8988T (cell line): ENCODE measurements at regions not wholly inside any gene's neighbourhood (a gene's known extent, or its start where the extent isn't known, plus 50 kb on each side); places are given as distances from the start of the nearest gene placed in this dataset.
"Not testable (repeated sequence)": the region's sequence is repeated elsewhere in the genome, so short reads cannot be mapped to it uniquely, and the experiment has no call there.

Experiments
- DNase-seq: peaks from one replicate; pipeline ENCODE4 v3.0.0; 2011

- no peak for DNase-seq
Measured at GRCh38 chr16:65697521-65697920, 575.7 kb upstream of the CDH11 start.

DNA sequence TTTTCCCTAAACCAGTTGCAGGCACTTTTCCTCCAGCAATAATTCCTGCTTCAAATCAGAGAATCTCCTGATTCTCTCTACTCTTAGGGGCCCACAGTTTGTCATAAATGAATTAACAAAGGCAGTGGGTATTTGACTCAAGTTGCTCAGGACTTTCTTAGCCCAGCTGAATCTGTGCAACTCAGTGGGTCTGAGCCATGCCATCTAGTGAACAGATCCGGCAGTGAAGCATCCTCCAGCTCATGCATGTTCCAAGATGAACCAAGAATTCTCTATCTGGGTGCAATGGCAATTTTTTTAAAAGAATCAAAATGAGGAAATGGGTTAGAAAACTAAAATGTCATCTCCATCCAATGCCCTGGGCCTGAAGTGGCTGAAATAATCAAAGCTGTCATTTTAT is 575.2 kb upstream of the CDH11 start:
- DNase-seq = no peak

DNA sequence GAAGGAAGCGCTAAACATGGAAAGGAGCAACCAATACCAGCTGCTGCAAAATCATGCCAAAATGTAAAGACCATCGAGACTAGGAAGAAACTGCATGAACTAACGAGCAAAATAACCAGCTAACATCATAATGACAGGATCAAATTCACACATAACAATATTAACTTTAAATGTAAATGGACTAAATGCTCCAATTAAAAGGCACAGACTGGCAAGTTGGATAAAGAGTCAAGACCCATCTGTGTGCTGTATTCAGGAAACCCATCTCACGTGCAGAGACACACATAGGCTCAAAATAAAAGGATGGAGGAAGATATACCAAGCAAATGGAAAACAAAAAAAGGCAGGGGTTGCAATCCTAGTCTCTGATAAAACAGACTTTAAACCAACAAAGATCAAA is 570.0 kb upstream of the CDH11 start:
- DNase-seq = not testable (repeated sequence)

GRCh38 chr16:65689726-65690125 is 567.9 kb upstream of the CDH11 start:
- no peak for DNase-seq

GRCh38 chr16:65688301-65688700 is 566.4 kb upstream of the CDH11 start:
- no peak for DNase-seq

DNA sequence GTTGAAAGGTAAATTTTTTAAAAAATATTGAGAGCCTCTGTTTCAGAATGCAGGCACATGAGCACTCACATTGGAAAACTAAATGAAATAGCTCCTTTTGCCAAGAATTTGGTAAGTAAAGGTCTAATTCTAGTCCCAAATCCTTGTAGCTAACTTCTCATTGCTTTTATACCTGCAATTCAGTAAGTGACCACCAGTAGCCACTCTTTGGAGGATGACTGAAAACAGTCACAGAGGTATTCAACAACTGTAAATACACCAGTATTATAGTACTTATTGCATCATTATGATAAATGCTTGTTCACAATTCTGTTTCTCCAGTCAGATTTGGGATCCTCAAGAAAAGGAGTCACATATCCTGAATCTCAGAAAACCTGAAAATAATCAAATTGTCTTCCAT is 562.4 kb upstream of the CDH11 start:
- DNase-seq = no peak

GRCh38 chr16:65681406-65681805 is 559.5 kb upstream of the CDH11 start:
- no peak for DNase-seq

DNA sequence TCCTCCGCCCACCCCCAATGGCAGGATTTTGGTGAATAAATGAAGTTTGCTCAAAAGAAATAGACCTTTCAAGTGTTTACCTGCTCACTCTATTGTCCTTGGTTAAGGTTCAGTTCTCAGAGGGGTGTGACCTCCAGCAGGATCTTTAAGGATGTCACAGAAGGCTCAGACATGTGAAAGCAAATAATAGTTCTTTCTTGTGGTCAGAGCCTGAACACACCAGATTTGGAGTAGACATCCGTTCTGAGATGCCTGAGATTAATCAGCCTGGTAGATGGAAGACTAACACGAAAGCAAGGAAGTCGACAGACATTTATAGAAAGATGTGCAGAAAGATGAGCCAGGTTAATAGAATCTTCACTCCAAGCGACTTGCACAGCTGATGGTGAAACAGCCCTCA is 557.9 kb upstream of the CDH11 start:
- no peak for DNase-seq

DNA sequence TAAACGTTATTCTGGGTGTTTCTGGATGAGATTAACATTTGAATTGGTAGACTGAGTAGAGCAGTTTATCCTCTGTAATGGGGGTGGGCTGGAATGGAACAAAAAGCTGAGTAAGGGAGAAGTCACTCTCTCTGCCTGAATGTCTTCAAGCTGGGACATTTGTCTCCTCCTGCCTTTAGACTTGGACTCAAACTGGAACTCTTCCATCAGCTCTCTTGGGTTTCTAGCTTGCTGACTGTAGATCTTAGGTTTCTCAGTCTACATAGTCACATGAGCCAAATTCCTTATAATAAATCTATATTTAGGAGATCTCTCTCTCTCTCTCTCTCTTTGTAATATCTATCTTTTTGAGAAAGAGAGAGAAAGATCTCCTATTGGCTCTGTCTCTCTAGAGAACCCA is 553.3 kb upstream of the CDH11 start:
- DNase-seq = no peak

DNA sequence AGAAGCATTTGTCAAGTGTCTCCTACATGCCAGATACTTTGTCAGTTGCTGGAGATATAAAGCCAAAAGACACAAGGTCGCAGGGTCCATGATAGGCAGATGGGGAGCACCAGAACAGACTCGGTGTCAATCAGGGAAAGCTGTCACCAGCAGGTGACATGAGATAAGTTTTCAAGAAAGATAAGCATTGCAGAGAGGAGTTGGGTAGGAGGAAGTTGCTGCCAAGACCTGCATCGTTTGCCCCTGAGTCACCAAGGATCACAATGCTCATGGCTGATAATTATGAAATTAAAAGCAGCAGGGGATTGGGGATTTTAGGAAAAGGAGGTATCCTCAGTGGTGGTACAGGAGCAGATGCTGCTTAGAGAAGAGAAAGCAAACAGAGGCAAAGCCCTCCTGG is 551.1 kb upstream of the CDH11 start:
- DNase-seq = no peak

DNA sequence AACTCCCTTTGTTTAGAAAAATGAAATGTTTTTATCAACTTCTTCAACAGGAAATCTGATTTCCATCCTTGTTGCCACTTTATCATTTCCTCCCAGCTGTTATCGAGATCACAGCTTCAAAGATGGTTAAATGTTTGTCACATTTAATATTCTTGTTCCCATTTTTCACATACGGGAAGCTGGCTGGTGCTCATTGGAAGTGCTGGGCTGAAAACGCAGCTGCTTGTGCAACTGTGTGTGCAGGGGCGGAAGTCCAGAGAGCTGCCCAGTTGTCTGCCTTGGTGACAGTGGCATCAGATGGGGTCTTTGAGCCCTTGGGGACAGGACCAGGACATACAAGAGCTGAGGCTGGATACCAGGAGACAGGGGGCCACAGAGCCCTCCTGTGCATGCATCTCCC is 549.2 kb upstream of the CDH11 start:
- no peak for DNase-seq

DNA sequence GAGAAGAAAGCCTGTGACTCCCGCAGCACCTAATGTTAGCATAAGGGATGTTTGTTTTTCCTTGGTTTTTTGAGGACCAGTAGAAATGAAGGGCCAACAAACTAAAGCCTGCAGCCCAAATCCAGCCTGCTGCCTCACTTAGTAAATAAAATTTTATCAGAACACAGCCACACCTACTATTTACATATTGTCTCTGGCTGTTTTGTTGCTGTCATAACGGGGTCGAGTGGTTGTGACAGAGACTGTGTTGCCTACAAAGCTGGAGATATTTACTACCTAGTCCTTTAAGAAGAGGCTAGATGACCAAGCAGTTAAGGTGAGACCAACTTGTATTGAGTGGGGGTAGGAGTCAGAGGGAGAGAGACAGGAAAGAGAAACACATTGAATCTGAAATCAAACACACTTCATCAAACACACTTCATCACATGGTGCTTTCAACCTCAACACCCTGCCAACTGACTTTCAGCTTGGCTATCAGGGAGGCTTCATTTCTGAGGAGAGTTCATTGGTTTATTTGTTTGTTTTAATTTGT is 546.3 kb upstream of the CDH11 start:
- no peak for DNase-seq

DNA sequence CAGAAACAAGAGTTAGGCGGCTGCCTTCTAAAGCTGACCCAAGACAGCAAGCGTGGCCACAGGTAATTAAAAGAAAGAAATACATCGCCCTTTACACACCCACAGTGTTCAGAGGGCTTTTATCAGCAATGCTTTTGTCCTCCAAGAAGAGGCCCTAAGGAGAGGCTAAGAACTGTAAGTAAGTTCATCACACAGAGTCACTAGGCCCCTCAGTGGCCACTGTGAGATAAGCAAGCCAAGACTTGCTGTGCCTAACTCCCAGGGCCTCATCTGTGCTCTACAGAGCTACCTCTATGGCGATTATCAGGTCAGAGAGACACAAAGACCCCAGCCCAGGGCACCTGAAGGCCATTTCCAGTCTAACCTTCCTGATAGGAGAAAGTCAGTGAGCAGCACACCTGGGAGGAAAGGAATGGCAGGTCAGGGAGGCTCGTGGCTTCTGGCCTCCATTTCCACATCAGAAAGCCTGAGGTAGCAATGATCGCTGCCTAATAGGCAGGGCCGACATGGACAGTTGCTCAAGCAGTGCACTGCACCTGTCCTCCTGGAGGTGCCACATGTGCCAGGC is 545.2 kb upstream of the CDH11 start:
- DNase-seq = no peak

DNA sequence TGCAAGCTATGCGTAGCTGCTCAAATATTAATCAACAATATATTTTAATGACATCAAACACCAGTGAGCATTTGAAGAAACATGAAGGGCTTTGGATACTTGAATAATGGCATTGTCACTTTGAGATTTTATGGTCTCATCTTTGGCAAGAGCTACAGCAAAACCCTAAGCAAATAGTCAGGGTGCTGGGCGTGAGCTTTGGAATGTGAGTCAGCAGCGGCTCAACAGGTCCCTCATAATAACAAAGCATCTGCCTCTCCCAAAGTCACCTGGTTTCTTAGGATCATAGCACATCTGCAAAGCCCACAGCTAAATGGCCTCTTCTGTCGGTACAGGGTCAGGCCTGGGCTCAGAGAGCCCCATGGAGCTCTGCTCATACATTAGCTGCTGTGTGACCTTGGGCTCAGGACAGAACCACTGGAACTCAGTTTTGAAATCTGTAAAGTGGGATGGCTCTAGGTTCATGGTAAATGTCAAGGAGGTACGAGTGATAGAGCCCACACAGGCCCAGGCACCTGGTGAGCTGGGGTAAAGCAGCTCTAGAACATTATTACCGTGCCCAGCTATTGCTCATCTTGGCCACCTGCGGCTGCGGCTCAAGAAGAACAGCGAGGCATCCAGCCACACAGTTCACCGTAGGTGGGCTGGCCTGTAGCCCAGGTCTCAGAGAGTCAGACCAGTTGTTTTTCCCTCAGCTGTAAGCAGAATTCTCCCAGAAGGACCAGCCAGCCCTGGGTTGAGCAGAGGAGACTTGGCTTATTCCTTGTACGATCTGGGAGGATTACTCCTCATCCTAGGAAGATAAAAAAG is 544.5 kb upstream of the CDH11 start:
- no peak for DNase-seq

- DNase-seq = no peak
Measured at GRCh38 chr16:65665586-65665985, 543.7 kb upstream of the CDH11 start.

GRCh38 chr16:65663774-65664173 is 541.9 kb upstream of the CDH11 start:
- no peak for DNase-seq

DNA sequence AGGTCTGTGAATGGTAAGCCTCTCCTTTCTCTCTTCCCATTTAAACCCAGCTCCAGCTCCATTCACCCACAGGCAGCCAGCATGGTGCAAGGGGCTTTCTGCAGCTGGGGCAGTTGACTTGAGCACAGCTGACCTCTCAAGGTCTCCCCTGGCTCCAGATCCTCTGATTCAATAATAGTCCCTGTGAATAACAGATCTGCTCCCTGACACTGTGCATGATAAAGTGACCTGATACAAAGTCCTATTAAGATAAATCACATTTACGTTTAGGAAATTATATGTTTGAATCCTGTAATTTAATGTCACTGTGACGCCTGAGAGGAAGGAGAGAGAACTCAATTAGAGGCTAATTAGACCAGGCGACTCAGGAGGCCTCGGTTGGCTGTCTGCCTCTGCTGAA is 540.4 kb upstream of the CDH11 start:
- DNase-seq = no peak

DNA sequence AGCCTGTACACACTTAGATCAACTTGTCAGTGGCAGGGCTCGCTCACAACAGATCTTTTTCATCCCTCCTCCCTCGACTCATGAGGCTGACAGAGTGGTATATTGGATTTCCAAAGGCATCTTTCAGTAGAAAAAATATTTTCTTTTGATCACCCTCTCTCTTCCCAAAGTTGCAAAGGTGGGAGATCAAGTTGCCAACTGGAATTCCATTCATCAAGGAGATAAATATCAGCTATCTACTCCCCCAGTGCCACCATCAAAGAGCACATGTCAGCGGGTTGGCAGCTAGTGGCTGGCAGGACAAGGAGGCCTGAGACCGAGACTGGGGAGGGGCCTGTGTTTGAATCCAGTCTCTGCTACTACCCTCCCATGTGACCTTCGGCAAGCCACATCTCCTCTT is 539.7 kb upstream of the CDH11 start:
- no peak for DNase-seq

- DNase-seq = no peak
Measured at GRCh38 chr16:65660390-65660789, 538.5 kb upstream of the CDH11 start.

- DNase-seq = no peak
Measured at GRCh38 chr16:65659758-65660157, 537.9 kb upstream of the CDH11 start.

DNA sequence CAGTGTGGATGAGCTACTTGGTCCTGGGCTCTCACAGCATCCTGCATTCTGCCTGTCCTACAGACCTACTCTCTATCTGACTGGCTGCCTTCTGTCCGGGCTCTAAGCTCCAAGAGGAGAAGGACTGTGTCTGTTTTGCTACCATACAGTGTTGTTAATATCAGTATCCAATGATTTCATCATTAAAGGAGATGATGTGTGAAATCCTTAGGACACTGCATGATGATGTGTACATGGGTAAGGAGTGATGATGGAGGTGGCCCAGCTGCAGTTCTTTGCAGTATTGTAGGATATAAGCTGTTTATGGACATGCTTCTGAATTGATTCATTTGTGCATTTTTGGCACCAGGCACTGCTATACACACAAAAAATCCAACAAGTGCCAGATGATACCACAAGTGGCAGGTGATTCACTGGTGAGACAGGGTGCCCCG is 536.9 kb upstream of the CDH11 start:
- no peak for DNase-seq

DNA sequence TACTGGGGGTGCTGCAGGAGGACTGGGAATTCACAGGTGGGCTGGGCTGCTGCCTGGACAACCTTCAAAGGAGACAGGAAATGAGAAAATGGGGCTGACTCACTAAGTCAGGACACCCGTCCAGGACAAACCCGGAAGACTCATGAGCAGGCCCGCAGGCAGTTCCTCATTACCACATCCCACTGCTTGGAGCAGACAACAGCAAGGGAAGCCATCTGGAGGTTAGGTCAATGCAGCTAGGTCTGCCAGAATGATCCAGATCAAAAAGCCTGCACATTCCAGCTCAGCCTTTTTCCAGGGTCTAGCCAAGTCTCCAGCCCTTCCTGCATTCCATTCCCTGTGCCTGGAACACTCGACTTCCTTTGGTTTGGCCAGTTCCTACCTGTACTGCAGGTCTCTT is 536.5 kb upstream of the CDH11 start:
- DNase-seq = no peak

DNA sequence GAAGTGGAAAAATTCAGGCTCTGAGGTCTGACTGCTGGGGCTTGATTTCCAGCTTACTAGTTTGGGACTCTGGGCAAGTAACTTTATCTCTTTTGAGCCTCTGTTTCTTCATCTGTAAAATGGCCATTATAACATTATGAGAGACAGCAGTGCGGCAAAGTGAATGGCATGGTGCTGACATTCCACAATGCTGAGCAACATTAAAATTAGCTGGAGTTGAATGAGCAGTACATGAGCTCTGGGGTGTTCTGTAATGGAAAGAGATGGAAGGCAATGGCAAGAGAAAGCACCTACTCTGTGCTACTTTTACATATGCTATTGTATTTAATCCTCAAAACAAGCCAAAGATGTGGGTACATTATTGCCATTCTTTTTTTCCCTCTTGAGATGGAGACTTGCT is 535.7 kb upstream of the CDH11 start:
- no peak for DNase-seq

- no peak for DNase-seq
Measured at GRCh38 chr16:65657071-65657494, 535.2 kb upstream of the CDH11 start.

- no peak for DNase-seq
Measured at GRCh38 chr16:65655802-65656201, 533.9 kb upstream of the CDH11 start.
